ENCODE measurements at regions not wholly inside any gene's neighbourhood (a gene's known extent, or its start where the extent isn't known, plus 50 kb on each side); places are given as distances from the start of the nearest gene placed in this dataset.

- Histone ChIP-seq H3K4me3 (ENCODE audit: low read depth, low read length, poor library complexity, severe bottlenecking) (no peak overlapping the region), H3K36me3 (ENCODE audit: insufficient read depth, low read length) (no peaks in the 10 kb centered on the region), H3K27ac (ENCODE audit: low read depth, low read length, poor library complexity, severe bottlenecking) (no peak overlapping the region), H3K4me2 (ENCODE audit: low read length) (no peak overlapping the region), H3K9me2 (ENCODE audit: low read depth, low read length) (no peaks in the 10 kb centered on the region), H3K4me1 (ENCODE audit: insufficient read depth, low read length, severe bottlenecking) (no peaks in the 10 kb centered on the region), H3K9me3 (ENCODE audit: low read length) (no peaks in the 10 kb centered on the region), H2AFZ (ENCODE audit: low read length) (no peak overlapping the region), H3K9ac (ENCODE audit: low read length) (no peak overlapping the region), H3K27me3 (ENCODE audit: insufficient read depth, low read length) (no peaks in the 10 kb centered on the region), H3F3A (ENCODE audit: insufficient read depth, low read length) (no peaks in the 10 kb centered on the region), H3K79me2 (ENCODE audit: insufficient read depth, low read length) (no peaks in the 10 kb centered on the region), H4K20me1 (ENCODE audit: insufficient read depth, low read length) (no peaks in the 10 kb centered on the region)
- no peak for TF ChIP-seq EZH2 (IDR thresholded peaks at IDR 0.05; ENCODE audit: borderline replicate concordance, low read length)
- no peak for TF ChIP-seq CTCF (IDR thresholded peaks at IDR 0.05; ENCODE audit: low read length)
Observed at GRCh38 chr9:107567462-107567861, 77.9 kb upstream of the KLF4 start.

DNA sequence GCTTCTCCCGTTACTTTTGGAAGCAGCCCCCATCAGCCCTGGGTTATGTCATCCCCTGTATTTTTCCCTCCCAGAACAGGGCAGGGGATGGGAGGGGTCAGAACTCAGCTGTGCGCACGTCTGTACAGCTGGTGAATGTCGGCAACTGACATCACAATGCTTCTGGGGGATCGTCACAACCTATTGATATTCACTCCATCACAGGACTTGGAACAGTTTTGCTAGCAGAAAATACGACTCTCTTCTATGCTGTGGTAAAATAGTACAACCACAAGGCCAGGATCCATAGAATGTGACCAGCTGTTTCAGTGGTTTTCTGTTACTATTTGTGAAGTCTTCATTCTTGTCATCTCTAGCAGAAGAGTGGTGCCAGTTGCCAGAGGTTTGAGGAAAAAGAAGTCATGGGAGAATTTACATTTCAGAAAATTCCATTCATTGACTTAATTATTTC is 77.1 kb upstream of the KLF4 start:
- H3K4me1 ChIP-seq (ENCODE audit: insufficient read depth, low read length, severe bottlenecking) = no peaks in the 10 kb centered on the region
- no peaks in the 10 kb centered on the region for H4K20me1 ChIP-seq (ENCODE audit: insufficient read depth, low read length)
- TF ChIP-seq CTCF (IDR thresholded peaks at IDR 0.05; ENCODE audit: low read length) (no peak), EZH2 (IDR thresholded peaks at IDR 0.05; ENCODE audit: borderline replicate concordance, low read length) (no peak)
- H3K4me3 ChIP-seq (ENCODE audit: low read depth, low read length, poor library complexity, severe bottlenecking) = no peak overlapping the region
- H3K27me3 ChIP-seq (ENCODE audit: insufficient read depth, low read length) = no peaks in the 10 kb centered on the region
- no peak overlapping the region for H3K27ac ChIP-seq (ENCODE audit: low read depth, low read length, poor library complexity, severe bottlenecking)
- no peaks in the 10 kb centered on the region for H3K9me3 ChIP-seq (ENCODE audit: low read length)
- no peaks in the 10 kb centered on the region for H3K36me3 ChIP-seq (ENCODE audit: insufficient read depth, low read length)
- H3K9me2 ChIP-seq (ENCODE audit: low read depth, low read length) = no peaks in the 10 kb centered on the region
- H3K9ac ChIP-seq (ENCODE audit: low read length) = no peak overlapping the region
- no peaks in the 10 kb centered on the region for H3K79me2 ChIP-seq (ENCODE audit: insufficient read depth, low read length)
- H3F3A ChIP-seq (ENCODE audit: insufficient read depth, low read length) = no peaks in the 10 kb centered on the region
- H3K4me2 ChIP-seq (ENCODE audit: low read length) = no peak overlapping the region
- H2AFZ ChIP-seq (ENCODE audit: low read length) = no peak overlapping the region

DNA sequence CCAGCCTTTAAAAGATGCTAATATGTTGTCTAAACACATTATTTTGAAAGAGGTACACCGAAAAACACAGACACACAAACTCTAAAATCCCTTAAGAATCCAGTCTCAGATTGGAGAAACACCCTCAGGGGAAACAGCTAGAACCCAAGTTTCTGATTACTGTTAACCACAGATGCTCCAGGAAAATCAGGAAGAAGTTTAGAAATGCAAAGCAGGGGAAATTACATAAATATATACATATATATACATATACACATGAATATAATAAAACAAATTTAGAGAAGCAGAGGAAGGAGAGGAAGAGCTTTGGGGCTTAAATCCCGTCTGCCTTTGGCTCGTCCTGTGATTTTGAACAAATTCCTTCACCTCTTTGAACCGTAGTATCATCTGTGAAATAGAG is 73.2 kb upstream of the KLF4 start:
- H3K79me2 ChIP-seq (ENCODE audit: insufficient read depth, low read length) = no peaks in the 10 kb centered on the region
- no peaks in the 10 kb centered on the region for H3K27me3 ChIP-seq (ENCODE audit: insufficient read depth, low read length)
- TF ChIP-seq CTCF (IDR thresholded peaks at IDR 0.05; ENCODE audit: low read length) = no peak
- no peak for TF ChIP-seq EZH2 (IDR thresholded peaks at IDR 0.05; ENCODE audit: borderline replicate concordance, low read length)
- H3K4me1 ChIP-seq (ENCODE audit: insufficient read depth, low read length, severe bottlenecking) = no peaks in the 10 kb centered on the region
- no peak overlapping the region for H3K9ac ChIP-seq (ENCODE audit: low read length)
- no peaks in the 10 kb centered on the region for H4K20me1 ChIP-seq (ENCODE audit: insufficient read depth, low read length)
- H3F3A ChIP-seq (ENCODE audit: insufficient read depth, low read length) = no peaks in the 10 kb centered on the region
- no peak overlapping the region for H3K4me3 ChIP-seq (ENCODE audit: low read depth, low read length, poor library complexity, severe bottlenecking)
- no peaks in the 10 kb centered on the region for H3K9me3 ChIP-seq (ENCODE audit: low read length)
- no peaks in the 10 kb centered on the region for H3K36me3 ChIP-seq (ENCODE audit: insufficient read depth, low read length)
- no peak overlapping the region for H3K27ac ChIP-seq (ENCODE audit: low read depth, low read length, poor library complexity, severe bottlenecking)
- no peak overlapping the region for H2AFZ ChIP-seq (ENCODE audit: low read length)
- no peaks in the 10 kb centered on the region for H3K9me2 ChIP-seq (ENCODE audit: low read depth, low read length)
- no peak overlapping the region for H3K4me2 ChIP-seq (ENCODE audit: low read length)

Data from OCI-LY1 (cell line).